ENCODE measurements at regions not wholly inside any gene's neighbourhood (a gene's known extent, or its start where the extent isn't known, plus 50 kb on each side); places are given as distances from the start of the nearest gene placed in this dataset.
"Not testable (repeated sequence)": the region's sequence is repeated elsewhere in the genome, so short reads cannot be mapped to it uniquely, and the experiment has no call there.

GRCh38 chr13:71325556-71325955 is 541.4 kb downstream of the DACH1 start:
- no peak overlapping the region for H3K4me3 Mint-ChIP-seq
- no peak for ATAC-seq (replicated peaks)
- H3K9me3 Mint-ChIP-seq, result no peaks in the 10 kb centered on the region
- H3K4me1 Mint-ChIP-seq, result no peaks in the 10 kb centered on the region
- no peaks in the 10 kb centered on the region for H3K36me3 Mint-ChIP-seq
- H3K27ac Mint-ChIP-seq, result no peak overlapping the region
- DNase-seq, result no peak
- H3K27me3 Mint-ChIP-seq, result no peaks in the 10 kb centered on the region

DNA sequence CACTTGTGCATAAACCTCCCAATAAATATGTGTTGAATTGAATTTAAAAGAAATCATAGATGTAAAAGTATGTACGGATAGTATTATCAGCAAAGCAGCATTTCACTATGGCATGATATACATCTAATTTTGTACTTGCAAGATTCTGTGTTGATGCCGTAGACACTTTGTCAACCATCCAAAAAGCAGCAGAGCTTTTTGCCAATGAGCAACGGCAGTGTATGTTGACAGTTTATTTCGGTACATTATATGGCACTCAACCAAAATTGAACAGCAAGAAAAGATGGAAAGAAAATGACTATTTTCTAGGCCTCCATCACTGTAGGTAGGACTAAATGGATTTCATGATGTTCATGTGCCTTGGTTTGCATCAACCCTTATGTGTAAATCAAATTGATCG is 543.7 kb downstream of the DACH1 start:
- no peaks in the 10 kb centered on the region for H3K4me1 Mint-ChIP-seq
- DNase-seq (no peak), ATAC-seq (replicated peaks) (no peak)
- H3K4me3 Mint-ChIP-seq, result no peak overlapping the region
- no peaks in the 10 kb centered on the region for H3K36me3 Mint-ChIP-seq
- H3K27ac Mint-ChIP-seq, result no peak overlapping the region
- H3K9me3 Mint-ChIP-seq, result peaks cover 2 to 5% of the 10 kb centered on the region in 2 donors
- no peaks in the 10 kb centered on the region for H3K27me3 Mint-ChIP-seq

DNA sequence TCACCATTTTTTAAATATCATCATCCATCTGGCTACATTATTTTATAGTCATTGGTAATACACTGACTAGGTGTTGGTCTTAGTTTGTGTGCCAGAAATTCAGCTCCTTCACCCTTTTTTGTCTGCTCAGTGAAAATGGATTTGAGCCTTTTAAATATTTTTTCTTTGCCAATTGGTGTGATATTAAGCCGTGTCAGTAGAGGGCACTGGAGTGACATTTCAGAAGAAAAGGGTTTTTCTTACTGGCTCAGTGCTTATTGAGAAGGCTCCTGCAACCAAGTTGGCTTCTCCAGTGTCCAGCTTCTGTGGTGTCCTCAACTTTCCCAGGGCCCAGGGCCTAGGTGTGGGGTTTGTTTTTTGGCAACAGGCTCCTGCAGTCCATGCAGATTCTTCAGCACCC is 546.6 kb downstream of the DACH1 start:
- Mint-ChIP-seq H3K36me3 (no peaks in the 10 kb centered on the region), H3K27ac (no peak overlapping the region), H3K4me1 (no peaks in the 10 kb centered on the region), H3K4me3 (no peak overlapping the region), H3K9me3 (peaks cover 2 to 5% of the 10 kb centered on the region in 2 donors), H3K27me3 (no peaks in the 10 kb centered on the region)
- DNase-seq, result no peak
- ATAC-seq (replicated peaks), result peak in 1 of 2 donors; percentile 25

DNA sequence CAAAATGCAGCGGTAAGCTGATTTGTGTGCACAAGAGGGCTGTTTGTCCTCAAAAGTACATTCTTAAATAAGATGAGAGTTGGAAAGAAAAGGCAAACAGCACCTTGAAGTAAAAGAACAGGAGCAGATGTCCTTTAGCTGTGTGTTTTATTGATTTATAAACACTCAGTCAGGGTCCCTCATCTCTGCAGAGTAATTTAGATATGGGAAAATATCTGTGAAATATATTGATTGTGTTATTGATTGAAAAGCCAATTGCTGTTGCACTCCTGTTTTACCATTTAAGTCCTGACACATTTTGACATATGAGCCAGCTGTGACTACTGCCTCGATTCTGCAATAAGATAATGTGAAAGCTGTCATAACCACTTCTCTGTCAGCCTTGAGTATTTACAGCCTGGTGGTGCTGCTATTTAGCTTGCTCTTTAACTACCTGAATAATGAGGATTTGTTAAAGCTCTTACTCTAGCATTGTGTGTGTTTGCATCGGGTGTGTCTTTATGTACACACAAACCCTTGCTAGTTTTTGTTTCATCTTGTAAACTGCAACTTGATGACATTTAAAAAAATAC is 550.1 kb downstream of the DACH1 start:
- no peak overlapping the region for H3K4me3 Mint-ChIP-seq
- H3K4me1 Mint-ChIP-seq, result no peaks in the 10 kb centered on the region
- H3K36me3 Mint-ChIP-seq, result no peaks in the 10 kb centered on the region
- DNase-seq (no peak), ATAC-seq (replicated peaks) (no peak)
- no peaks in the 10 kb centered on the region for H3K27me3 Mint-ChIP-seq
- no peak overlapping the region for H3K27ac Mint-ChIP-seq
- peaks cover 2 to 5% of the 10 kb centered on the region in 2 donors for H3K9me3 Mint-ChIP-seq

GRCh38 chr13:71312923-71313322 is 554.1 kb downstream of the DACH1 start:
- Mint-ChIP-seq H3K27ac (no peak overlapping the region), H3K4me3 (no peak overlapping the region), H3K9me3 (no peaks in the 10 kb centered on the region), H3K36me3 (no peaks in the 10 kb centered on the region), H3K4me1 (no peaks in the 10 kb centered on the region), H3K27me3 (no peaks in the 10 kb centered on the region)
- no peak for DNase-seq
- ATAC-seq (replicated peaks), result no peak

DNA sequence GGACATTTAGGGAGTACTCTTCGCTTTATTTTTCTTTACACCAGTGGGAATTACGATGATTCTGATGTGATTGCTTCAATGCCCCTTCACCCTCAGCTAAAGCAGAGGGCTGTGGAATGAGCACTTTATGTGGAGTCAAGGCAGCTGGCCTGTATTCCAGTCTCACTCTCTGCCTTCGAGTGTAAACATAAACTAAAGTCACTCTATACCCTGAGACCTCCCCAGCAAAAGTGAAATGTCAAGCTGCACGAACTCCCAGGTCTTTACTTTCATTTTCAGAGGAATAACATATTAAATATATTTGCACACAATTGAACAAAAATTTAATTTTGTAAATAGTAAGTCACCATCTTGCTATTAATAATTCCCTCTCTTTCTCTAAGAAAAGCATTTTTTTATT is 557.1 kb downstream of the DACH1 start:
- ATAC-seq (replicated peaks), result no peak
- Mint-ChIP-seq H3K4me1 (no peaks in the 10 kb centered on the region), H3K9me3 (no peaks in the 10 kb centered on the region), H3K27me3 (no peaks in the 10 kb centered on the region), H3K4me3 (no peak overlapping the region), H3K27ac (no peak overlapping the region), H3K36me3 (no peaks in the 10 kb centered on the region)
- DNase-seq, result no peak

DNA sequence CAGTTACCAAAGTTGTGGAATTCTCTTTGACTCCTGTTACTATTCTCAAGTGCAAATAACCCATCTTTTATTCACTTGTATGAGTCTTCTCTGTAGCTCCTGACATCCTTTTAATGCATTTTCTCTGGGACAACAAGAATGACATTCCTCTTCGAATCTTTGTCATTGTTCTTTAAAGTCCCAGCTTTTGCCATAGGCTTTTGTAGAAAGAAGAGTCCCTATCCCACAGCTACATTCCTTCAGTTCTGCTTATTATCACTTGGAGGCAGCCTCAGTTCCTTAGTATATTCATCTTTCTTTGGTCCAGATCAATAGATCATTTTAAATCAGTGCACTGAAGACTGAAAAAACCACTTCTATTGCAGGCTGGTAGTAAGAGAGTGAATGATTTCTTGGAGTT is 560.2 kb downstream of the DACH1 start:
- Mint-ChIP-seq H3K27ac (no peak overlapping the region), H3K9me3 (no peaks in the 10 kb centered on the region), H3K4me3 (no peak overlapping the region), H3K36me3 (no peaks in the 10 kb centered on the region), H3K27me3 (no peaks in the 10 kb centered on the region), H3K4me1 (no peaks in the 10 kb centered on the region)
- ATAC-seq (replicated peaks) (no peak), DNase-seq (no peak)

- H3K27me3 Mint-ChIP-seq, result no peaks in the 10 kb centered on the region
- H3K4me3 Mint-ChIP-seq, result no peak overlapping the region
- H3K9me3 Mint-ChIP-seq, result no peaks in the 10 kb centered on the region
- H3K36me3 Mint-ChIP-seq, result no peaks in the 10 kb centered on the region
- no peak overlapping the region for H3K27ac Mint-ChIP-seq
- no peaks in the 10 kb centered on the region for H3K4me1 Mint-ChIP-seq
- ATAC-seq (replicated peaks) (no peak), DNase-seq (no peak)
Observed at GRCh38 chr13:71304861-71305260, 562.1 kb downstream of the DACH1 start.

- peaks cover 0 to 4% of the 10 kb centered on the region in 2 donors for H3K9me3 Mint-ChIP-seq
- no peaks in the 10 kb centered on the region for H3K36me3 Mint-ChIP-seq
- ATAC-seq (replicated peaks) (no peak), DNase-seq (no peak)
- no peak overlapping the region for H3K4me3 Mint-ChIP-seq
- H3K4me1 Mint-ChIP-seq, result no peaks in the 10 kb centered on the region
- H3K27me3 Mint-ChIP-seq, result no peaks in the 10 kb centered on the region
- H3K27ac Mint-ChIP-seq, result no peak overlapping the region
Observed at GRCh38 chr13:71303144-71303543, 563.9 kb downstream of the DACH1 start.

DNA sequence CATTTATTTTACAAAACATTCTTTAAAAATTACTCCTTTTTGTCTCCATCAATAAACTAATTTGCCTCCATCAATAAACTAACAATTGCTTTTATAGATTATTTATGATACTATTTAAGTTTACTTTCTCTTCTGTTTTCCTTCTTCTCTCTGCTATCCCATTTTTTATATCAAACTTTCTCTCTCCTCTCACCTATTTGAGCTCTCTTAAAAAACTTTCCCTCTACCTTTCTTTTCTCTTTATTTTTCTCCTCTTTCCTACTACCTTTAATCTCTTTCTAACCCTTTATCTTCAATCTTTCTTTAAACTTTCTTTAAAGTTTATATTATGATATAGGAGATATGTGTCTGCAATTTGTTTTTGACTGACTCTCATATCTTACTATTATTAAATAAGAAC is 566.4 kb downstream of the DACH1 start:
- H3K36me3 Mint-ChIP-seq, result no peaks in the 10 kb centered on the region
- DNase-seq, result no peak
- no peaks in the 10 kb centered on the region for H3K27me3 Mint-ChIP-seq
- no peak for ATAC-seq (replicated peaks)
- no peak overlapping the region for H3K27ac Mint-ChIP-seq
- H3K4me1 Mint-ChIP-seq, result no peaks in the 10 kb centered on the region
- H3K4me3 Mint-ChIP-seq, result no peak overlapping the region
- H3K9me3 Mint-ChIP-seq, result peaks cover 0 to 4% of the 10 kb centered on the region in 2 donors

GRCh38 chr13:71291842-71292146 is 575.2 kb downstream of the DACH1 start:
- H3K9me3 Mint-ChIP-seq, result peaks cover 0 to 2% of the 10 kb centered on the region in 2 donors
- peak overlapping the region; percentile 89 for H3K27ac Mint-ChIP-seq
- H3K4me3 Mint-ChIP-seq, result no peak overlapping the region
- peak in 1 of 2 donors; percentile 11 for ATAC-seq (replicated peaks)
- DNase-seq, result no peak
- peaks cover 7 to 12% of the 10 kb centered on the region in 2 donors for H3K27me3 Mint-ChIP-seq
- no peaks in the 10 kb centered on the region for H3K36me3 Mint-ChIP-seq
- H3K4me1 Mint-ChIP-seq, result peaks cover 5 to 14% of the 10 kb centered on the region in 2 donors

- peak overlapping the region; percentile 89 for H3K27ac Mint-ChIP-seq
- ATAC-seq (replicated peaks) (peak; percentile 65 to 67), DNase-seq (peak; percentile 37)
- peaks cover 0 to 2% of the 10 kb centered on the region in 2 donors for H3K9me3 Mint-ChIP-seq
- peaks cover 5 to 14% of the 10 kb centered on the region in 2 donors for H3K4me1 Mint-ChIP-seq
- peaks cover 12 to 13% of the 10 kb centered on the region in 2 donors for H3K27me3 Mint-ChIP-seq
- peak overlapping the region; percentile 78 to 80 for H3K4me3 Mint-ChIP-seq
- H3K36me3 Mint-ChIP-seq, result no peaks in the 10 kb centered on the region
Observed at GRCh38 chr13:71290963-71291841, 575.8 kb downstream of the DACH1 start.

DNA sequence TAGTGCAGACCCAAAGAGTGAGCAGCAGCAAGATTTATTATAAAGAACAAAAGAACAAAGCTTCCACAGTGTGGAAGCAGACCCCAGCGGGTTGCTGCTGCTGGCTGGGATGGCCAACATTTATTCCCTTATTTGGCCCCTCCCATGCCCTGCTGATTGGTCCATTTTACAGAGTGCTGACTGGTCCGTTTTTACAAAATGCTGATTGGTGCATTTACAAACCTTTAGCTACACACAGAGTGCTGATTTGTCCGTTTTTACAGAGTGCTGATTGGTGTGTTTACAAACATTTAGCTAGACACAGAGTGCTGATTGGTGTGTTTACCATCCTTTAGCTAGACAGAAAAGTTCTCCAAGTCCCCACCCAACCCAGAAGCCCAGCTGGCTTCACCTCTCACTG is 577.0 kb downstream of the DACH1 start:
- H3K27me3 Mint-ChIP-seq, result peaks cover 12 to 13% of the 10 kb centered on the region in 2 donors
- not testable (repeated sequence) for ATAC-seq (replicated peaks); H3K9me3 Mint-ChIP-seq; DNase-seq; H3K36me3 Mint-ChIP-seq; H3K27ac Mint-ChIP-seq; H3K4me3 Mint-ChIP-seq
- H3K4me1 Mint-ChIP-seq, result peaks cover 5 to 14% of the 10 kb centered on the region in 2 donors

DNA sequence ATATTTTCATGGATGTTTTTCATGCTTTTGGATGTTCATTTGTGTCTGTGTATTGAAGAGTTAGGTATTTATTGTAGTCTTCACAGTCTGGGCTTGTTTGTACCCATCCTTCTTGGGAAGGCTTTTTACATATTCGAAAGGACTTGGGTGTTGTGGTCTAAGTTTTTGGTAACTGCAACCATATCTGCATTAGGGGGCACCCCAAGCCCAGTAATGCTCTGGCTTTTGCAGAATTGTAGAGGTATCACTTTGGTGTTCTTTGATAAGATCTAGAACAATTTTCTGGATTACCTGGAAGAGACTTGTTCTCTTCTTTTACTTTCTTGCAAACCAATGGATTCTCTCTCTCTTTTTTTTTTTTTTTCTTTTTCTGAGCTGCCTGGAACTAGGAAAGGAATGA is 581.3 kb downstream of the DACH1 start:
- Mint-ChIP-seq H3K4me1 (peaks cover 0 to under 1% of the 10 kb centered on the region in 2 donors), H3K27ac (no peak overlapping the region), H3K36me3 (no peaks in the 10 kb centered on the region), H3K4me3 (no peak overlapping the region), H3K9me3 (peaks cover 2 to 3% of the 10 kb centered on the region in 2 donors), H3K27me3 (peaks cover 12 to 13% of the 10 kb centered on the region in 2 donors)
- no peak for DNase-seq
- ATAC-seq (replicated peaks), result peak; percentile 46 to 54

DNA sequence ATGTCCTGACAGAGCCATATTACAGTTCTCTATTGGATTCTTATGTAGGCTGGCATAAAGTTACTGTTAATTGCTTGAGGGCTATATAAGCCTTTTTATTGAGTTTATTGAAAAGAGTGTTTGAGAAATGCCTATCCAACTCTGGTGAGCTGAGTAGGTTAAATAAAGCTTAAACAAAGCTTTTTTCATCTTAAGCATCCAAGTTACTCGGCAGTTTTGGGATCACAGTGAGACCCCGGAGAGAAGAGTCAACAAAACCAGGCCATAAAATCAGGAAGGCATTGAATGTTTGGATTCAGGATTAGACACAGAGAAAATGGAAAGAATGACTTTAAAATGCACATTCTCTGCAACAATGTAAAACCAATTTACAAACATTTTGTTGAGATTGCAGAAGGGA is 588.5 kb downstream of the DACH1 start:
- ATAC-seq (replicated peaks), result no peak

More for the DNA sequence above, 588.5 kb downstream of the DACH1 start:
- no peaks in the 10 kb centered on the region for H3K27me3 Mint-ChIP-seq
- H3K36me3 Mint-ChIP-seq, result no peaks in the 10 kb centered on the region
- H3K9me3 Mint-ChIP-seq, result peaks cover 0 to 3% of the 10 kb centered on the region in 2 donors
- no peak overlapping the region for H3K27ac Mint-ChIP-seq
- no peaks in the 10 kb centered on the region for H3K4me1 Mint-ChIP-seq
- no peak for DNase-seq
- H3K4me3 Mint-ChIP-seq, result no peak overlapping the region

All from stimulated activated naive B cell treated with anti-CD40 and anti-IgM and Interleukin-4, amounts not matched to agents 10 μg/mL and 1 μg/mL and 100 μg/mL, for 72 hours (primary cell).